Panc1 (cell line): ENCODE measurements at regions not wholly inside any gene's neighbourhood (a gene's known extent, or its start where the extent isn't known, plus 50 kb on each side); places are given as distances from the start of the nearest gene placed in this dataset.

Experiments
- ATAC-seq: fragments of 200-7000 bp; cut with Tn5 transposase; 2 replicates; pipeline ENCODE4 v1.9.1; 2020; ENCODE audit warnings: mild to moderate bottlenecking, moderate library complexity
- BruUV-seq: library from RNA; stranded (reverse); fragments of 400-500 nt; replicated peaks from 2 replicates; lab custom pipeline; 2021; lab: Mats Ljungman, UMichigan
- CTCF ChIA-PET: fragments of 300-600 bp; sonication (Branson Sonifier 250); formaldehyde crosslinking; loops from one replicate; lab custom pipeline; 2022; ENCODE audit warnings: antibody characterized with exemption; lab: Charles Lee
- POLR2A ChIA-PET: fragments of 300-600 bp; sonication (Branson Sonifier 250); formaldehyde crosslinking; loops from one replicate; lab custom pipeline; 2022; ENCODE audit warnings: antibody characterized with exemption; lab: Charles Lee
- DNase-seq: peaks from one replicate; pipeline ENCODE4 v3.0.0-alpha.2; 2010; ENCODE audit warnings: low read depth, low spot score
- H3K27ac ChIP-seq: 2 replicates; pipeline ENCODE4 v1.5.1; 2011; ENCODE audit warnings: mild to moderate bottlenecking, low read length, inconsistent platforms
- H3K27me3 ChIP-seq: fragments of 200-500 bp; sonication (Bioruptor generic); 2 replicates; pipeline ENCODE4 v1.6.0; 2014; ENCODE audit warnings: low read length, inconsistent platforms; ENCODE audit not compliant: control insufficient read depth, insufficient read depth
- H3K36me3 ChIP-seq: fragments of 200-500 bp; sonication (Bioruptor generic); 2 replicates; pipeline ENCODE4 v1.5.1; 2014; ENCODE audit warnings: inconsistent platforms, mild to moderate bottlenecking, low read length, moderate library complexity; ENCODE audit not compliant: control insufficient read depth, insufficient read depth
- H3K4me1 ChIP-seq: 2 replicates; pipeline ENCODE4 v1.5.1; 2011; ENCODE audit warnings: inconsistent platforms, mild to moderate bottlenecking, low read length, moderate library complexity; ENCODE audit not compliant: control insufficient read depth, insufficient read depth
- H3K4me3 ChIP-seq, 2 experiments: 2 replicates each; pipeline ENCODE4 v1.5.1; 2011 to 2012; ENCODE audit warnings: low read depth in 2 of 2, low read length in 2 of 2, mild to moderate bottlenecking in 2 of 2, inconsistent platforms in 1 of 2, moderate library complexity in 1 of 2
- H3K9me3 ChIP-seq: fragments of 200-500 bp; sonication (Bioruptor generic); 2 replicates; pipeline ENCODE4 v1.5.1; 2014; ENCODE audit warnings: low read depth, mild to moderate bottlenecking, inconsistent platforms, low read length, moderate library complexity; ENCODE audit not compliant: control insufficient read depth, insufficient read depth
- CTCF ChIP-seq: fragments of 450-650 bp; IDR thresholded peaks from 2 replicates; pipeline ENCODE4 v1.5.1; 2017; ENCODE audit warnings: mild to moderate bottlenecking
- POLR2AphosphoS5 ChIP-seq: IDR thresholded peaks from 2 replicates; pipeline ENCODE4 v1.6.1; 2012; ENCODE audit warnings: mild to moderate bottlenecking, low read depth, low read length, moderate library complexity
- REST ChIP-seq, 2 experiments: IDR thresholded peaks; 2 replicates each; pipeline ENCODE4 v1.6.1; 2011 to 2012; ENCODE audit warnings: low read depth in 2 of 2, control low read depth in 1 of 2, low read length in 1 of 2, mild to moderate bottlenecking in 1 of 2, moderate library complexity in 1 of 2; ENCODE audit not compliant: insufficient read depth in 1 of 2
- SIN3A ChIP-seq: IDR thresholded peaks from 2 replicates; pipeline ENCODE4 v1.6.1; 2012; ENCODE audit warnings: low read depth, mild to moderate bottlenecking, low read length, moderate library complexity, borderline replicate concordance; ENCODE audit not compliant: insufficient read depth
- TCF7L2 ChIP-seq: IDR thresholded peaks from 2 replicates; pipeline ENCODE4 v1.6.1; 2011; ENCODE audit warnings: mild to moderate bottlenecking, low read depth, low read length, inconsistent platforms
- in situ Hi-C: cut with HindIII; loops from 2 replicates; pipeline ENCODE4 v1.10.0; 2016; ENCODE audit warnings: low sequenced_read_pairs, low pct_unique_long_range_greater_than_20kb
- intact Hi-C: fragments of 100-400 bp; cut with micrococcal nuclease; formaldehyde crosslinking; loops from one replicate; pipeline ENCODE4 v1.10.0; 2022; ENCODE audit not compliant: unreplicated experiment

GRCh38 chr4:134343081-134343480 lies 141.5 kb upstream of the PABPC4L start:
- no TSS peak for BruUV-seq
- ATAC-seq, result no peak

GRCh38 chr4:134337574-134337973 lies 136.0 kb upstream of the PABPC4L start:
- CTCF ChIA-PET, result no interaction called here
- no peak for TF ChIP-seq SIN3A
- TF ChIP-seq POLR2AphosphoS5, result no peak
- no peak for TF ChIP-seq TCF7L2
- no peak for TF ChIP-seq CTCF
- TF ChIP-seq REST (IDR thresholded peaks at IDR 0.05; ENCODE audit: insufficient read depth in 1 of 2, low read depth in 2 of 2, low read length in 1 of 2), result no peak
- Histone ChIP-seq H3K36me3 (no peaks in the 10 kb centered on the region), H3K27me3 (no peaks in the 10 kb centered on the region), H3K27ac (no peak overlapping the region), H3K9me3 (no peaks in the 10 kb centered on the region), H3K4me1 (no peaks in the 10 kb centered on the region), H3K4me3 (no peak overlapping the region)
- DNase-seq, result no peak
- POLR2A ChIA-PET, result no interaction called here
- in situ Hi-C loops, result no loop called here
- intact Hi-C loops, result no loop called here
- no TSS peak for BruUV-seq
- ATAC-seq, result no peak

More at GRCh38 chr4:134343081-134343480, 141.5 kb upstream of the PABPC4L start:
- Histone ChIP-seq H3K4me3 (no peak overlapping the region), H3K27me3 (no peaks in the 10 kb centered on the region), H3K9me3 (no peaks in the 10 kb centered on the region), H3K36me3 (no peaks in the 10 kb centered on the region), H3K4me1 (no peaks in the 10 kb centered on the region), H3K27ac (no peak overlapping the region)
- no peak for DNase-seq
- no peak for TF ChIP-seq CTCF
- TF ChIP-seq POLR2AphosphoS5, result no peak
- no peak for TF ChIP-seq REST (IDR thresholded peaks at IDR 0.05; ENCODE audit: insufficient read depth in 1 of 2, low read depth in 2 of 2, low read length in 1 of 2)
- TF ChIP-seq SIN3A, result no peak
- TF ChIP-seq TCF7L2, result no peak
- ChIA-PET POLR2A (no interaction called here), CTCF (no interaction called here)
- intact Hi-C loops, result no loop called here
- in situ Hi-C loops, result no loop called here
